ENCODE measurements at regions not wholly inside any gene's neighbourhood (a gene's known extent, or its start where the extent isn't known, plus 50 kb on each side); places are given as distances from the start of the nearest gene placed in this dataset.

DNA sequence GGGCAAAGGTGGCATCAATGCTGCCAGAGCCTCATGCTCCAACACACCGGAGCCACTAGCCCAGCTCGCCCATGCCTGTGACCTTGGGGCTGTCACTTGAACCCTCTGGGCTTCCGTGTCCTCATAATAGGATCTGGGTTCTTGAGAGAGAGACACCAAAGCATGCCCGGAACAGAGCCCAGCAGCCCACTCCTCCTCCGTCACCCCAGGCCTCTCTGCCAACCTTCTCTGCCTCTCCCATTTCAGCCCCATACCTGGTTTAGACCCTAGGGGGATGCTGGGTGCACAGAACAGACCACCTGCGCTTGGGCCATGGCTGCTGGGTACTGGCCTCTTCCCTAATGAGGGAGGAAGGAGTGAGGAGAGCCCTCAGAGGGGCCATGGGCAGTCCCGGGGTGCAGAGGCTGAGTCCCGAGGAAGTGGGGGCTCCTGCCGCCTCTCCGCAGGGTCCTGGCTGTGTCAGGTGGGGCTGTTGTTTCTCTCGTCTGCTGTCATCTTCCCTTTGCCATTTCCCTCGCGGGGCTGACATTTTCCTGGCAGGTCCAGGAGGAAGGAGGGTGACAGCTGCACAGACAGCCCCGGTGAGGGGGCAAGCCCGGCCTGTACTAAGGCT is 172.4 kb upstream of the RTL1 start:
- TF ChIP-seq, protein P1, sequence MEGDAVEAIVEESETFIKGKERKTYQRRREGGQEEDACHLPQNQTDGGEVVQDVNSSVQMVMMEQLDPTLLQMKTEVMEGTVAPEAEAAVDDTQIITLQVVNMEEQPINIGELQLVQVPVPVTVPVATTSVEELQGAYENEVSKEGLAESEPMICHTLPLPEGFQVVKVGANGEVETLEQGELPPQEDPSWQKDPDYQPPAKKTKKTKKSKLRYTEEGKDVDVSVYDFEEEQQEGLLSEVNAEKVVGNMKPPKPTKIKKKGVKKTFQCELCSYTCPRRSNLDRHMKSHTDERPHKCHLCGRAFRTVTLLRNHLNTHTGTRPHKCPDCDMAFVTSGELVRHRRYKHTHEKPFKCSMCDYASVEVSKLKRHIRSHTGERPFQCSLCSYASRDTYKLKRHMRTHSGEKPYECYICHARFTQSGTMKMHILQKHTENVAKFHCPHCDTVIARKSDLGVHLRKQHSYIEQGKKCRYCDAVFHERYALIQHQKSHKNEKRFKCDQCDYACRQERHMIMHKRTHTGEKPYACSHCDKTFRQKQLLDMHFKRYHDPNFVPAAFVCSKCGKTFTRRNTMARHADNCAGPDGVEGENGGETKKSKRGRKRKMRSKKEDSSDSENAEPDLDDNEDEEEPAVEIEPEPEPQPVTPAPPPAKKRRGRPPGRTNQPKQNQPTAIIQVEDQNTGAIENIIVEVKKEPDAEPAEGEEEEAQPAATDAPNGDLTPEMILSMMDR (IDR thresholded peaks at IDR 0.05; ENCODE audit: insufficient read depth, low read depth, low read length), result no peak
- TF ChIP-seq EZH2 (IDR thresholded peaks at IDR 0.05; ENCODE audit: insufficient read depth, low read length), result no peak
- Histone ChIP-seq H3K27me3 (ENCODE audit: insufficient read depth, low read length) (no peaks in the 10 kb centered on the region), H3K4me3 (ENCODE audit: insufficient read depth, low read depth, low read length) (no peak overlapping the region), H3K9me3 (ENCODE audit: insufficient read depth, low read depth, low read length) (no peaks in the 10 kb centered on the region), H3K4me2 (ENCODE audit: low read length) (no peak overlapping the region), H2AFZ (ENCODE audit: low read depth, low read length) (no peak overlapping the region), H3K36me3 (ENCODE audit: insufficient read depth, low read length) (no peaks in the 10 kb centered on the region), H3K79me2 (ENCODE audit: insufficient read depth, low read length) (no peaks in the 10 kb centered on the region), H4K20me1 (ENCODE audit: insufficient read depth, low read length) (peaks cover 7% of the 10 kb centered on the region), H3K4me1 (ENCODE audit: insufficient read depth, low read length) (peaks cover 48% of the 10 kb centered on the region), H3K9ac (ENCODE audit: low read length) (no peak overlapping the region), H3K27ac (ENCODE audit: low read depth, low read length) (no peak overlapping the region)
- DNase-seq (ENCODE audit: low read depth), result no peak
- FAIRE-seq, result no peak
- Mint-ChIP-seq H3K9me3 (ENCODE audit: unreplicated experiment) (no peaks in the 10 kb centered on the region), H3K4me1 (ENCODE audit: low read depth, unreplicated experiment) (peaks cover 29% of the 10 kb centered on the region), H3K36me3 (ENCODE audit: low read depth, unreplicated experiment) (peaks cover 3% of the 10 kb centered on the region), H3K4me3 (ENCODE audit: unreplicated experiment) (no peak overlapping the region), H3K27ac (ENCODE audit: unreplicated experiment) (no peak overlapping the region), H3K27me3 (ENCODE audit: low read depth, unreplicated experiment) (peaks cover 6% of the 10 kb centered on the region)

DNA sequence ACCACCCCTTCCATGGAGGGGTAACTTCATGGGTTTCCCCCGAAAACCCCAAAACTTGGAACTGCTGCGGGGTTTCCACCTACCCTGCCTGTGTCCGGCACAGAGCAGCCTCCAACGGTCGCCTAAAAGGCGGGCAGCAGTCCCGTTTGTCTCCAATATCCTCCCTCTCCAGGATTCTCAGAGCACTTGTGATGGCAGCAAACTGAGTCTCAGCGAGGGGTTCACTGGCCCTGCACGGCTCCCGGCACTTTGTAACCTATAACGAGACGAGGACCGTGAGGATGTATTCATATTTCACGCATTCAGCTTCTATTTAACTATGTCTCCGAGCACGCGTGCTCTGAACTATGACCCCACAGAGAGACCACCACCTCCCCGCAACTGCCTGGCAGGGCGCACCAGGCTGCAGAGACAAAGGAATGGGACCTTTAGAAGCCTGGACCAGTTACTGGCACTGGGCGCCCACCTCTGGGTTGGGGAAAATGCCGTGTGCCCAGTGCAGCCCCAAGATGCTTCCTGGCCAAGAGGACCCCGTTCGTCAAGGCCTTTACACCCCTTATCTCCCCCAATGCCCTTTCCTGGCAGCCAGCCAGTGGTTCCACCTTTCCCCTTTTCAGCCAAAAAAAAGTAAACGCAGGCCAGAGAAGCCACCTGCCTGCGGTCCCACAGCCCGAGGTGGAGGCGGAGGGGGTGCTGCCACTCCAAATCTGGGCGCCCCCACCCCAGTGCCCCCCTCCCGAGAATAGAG is 173.1 kb upstream of the RTL1 start:
- Histone ChIP-seq H3K27ac (ENCODE audit: low read depth, low read length) (no peak overlapping the region), H3K4me2 (ENCODE audit: low read length) (peak overlapping the region; percentile 82), H4K20me1 (ENCODE audit: insufficient read depth, low read length) (peaks cover under 1% of the 10 kb centered on the region), H3K9me3 (ENCODE audit: insufficient read depth, low read depth, low read length) (no peaks in the 10 kb centered on the region), H3K4me1 (ENCODE audit: insufficient read depth, low read length) (peaks cover 46% of the 10 kb centered on the region), H2AFZ (ENCODE audit: low read depth, low read length) (no peak overlapping the region), H3K79me2 (ENCODE audit: insufficient read depth, low read length) (no peaks in the 10 kb centered on the region), H3K36me3 (ENCODE audit: insufficient read depth, low read length) (no peaks in the 10 kb centered on the region), H3K27me3 (ENCODE audit: insufficient read depth, low read length) (no peaks in the 10 kb centered on the region), H3K9ac (ENCODE audit: low read length) (peak overlapping the region; percentile 44), H3K4me3 (ENCODE audit: insufficient read depth, low read depth, low read length) (no peak overlapping the region)
- TF ChIP-seq, protein P1 (IDR thresholded peaks at IDR 0.05; ENCODE audit: insufficient read depth, low read depth, low read length), result no peak
- no peak for TF ChIP-seq EZH2 (IDR thresholded peaks at IDR 0.05; ENCODE audit: insufficient read depth, low read length)
- Mint-ChIP-seq H3K4me1 (ENCODE audit: low read depth, unreplicated experiment) (peaks cover 29% of the 10 kb centered on the region), H3K27me3 (ENCODE audit: low read depth, unreplicated experiment) (peaks cover 6% of the 10 kb centered on the region), H3K36me3 (ENCODE audit: low read depth, unreplicated experiment) (peaks cover 3% of the 10 kb centered on the region), H3K27ac (ENCODE audit: unreplicated experiment) (no peak overlapping the region), H3K4me3 (ENCODE audit: unreplicated experiment) (no peak overlapping the region), H3K9me3 (ENCODE audit: unreplicated experiment) (no peaks in the 10 kb centered on the region)
- no peak for DNase-seq (ENCODE audit: low read depth)
- no peak for FAIRE-seq

All from astrocyte (in vitro differentiated cells and primary cell).